NT2/D1 (cell line): ENCODE measurements at regions not wholly inside any gene's neighbourhood (a gene's known extent, or its start where the extent isn't known, plus 50 kb on each side); places are given as distances from the start of the nearest gene placed in this dataset.

Source experiments
- SUZ12 ChIP-seq: IDR thresholded peaks from 2 replicates; pipeline ENCODE4 v1.6.1; 2011; ENCODE audit not compliant: insufficient read length, insufficient read depth; ENCODE audit errors: extremely low read depth
- YY1 ChIP-seq: IDR thresholded peaks from 2 replicates; pipeline ENCODE4 v1.6.1; 2011; ENCODE audit not compliant: insufficient read length, insufficient read depth
- ZNF274 ChIP-seq: IDR thresholded peaks from 2 replicates; pipeline ENCODE4 v1.6.1; 2011; ENCODE audit warnings: mild to moderate bottlenecking, low read depth, low read length

DNA sequence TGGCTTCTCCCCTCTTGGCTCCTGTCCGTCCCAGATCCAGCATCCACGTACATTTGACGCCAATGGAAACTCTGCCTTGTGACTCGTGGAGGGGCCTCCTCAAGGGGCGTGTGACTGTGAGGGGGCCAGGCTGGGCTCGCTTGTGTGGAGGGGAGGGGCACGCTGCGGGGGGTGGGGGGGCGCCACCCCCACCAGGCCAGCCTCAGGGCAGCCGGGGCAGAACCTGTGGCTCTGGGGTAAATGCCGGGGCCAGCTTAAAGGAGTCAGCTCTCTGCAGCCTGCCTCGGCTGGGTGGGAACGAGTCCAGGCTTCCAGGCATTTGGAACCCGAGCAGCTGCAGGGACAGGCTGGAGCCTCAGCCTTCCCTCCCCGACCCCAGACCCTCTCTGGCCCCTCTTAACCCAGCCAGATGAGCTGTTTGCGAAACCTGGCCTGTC, 94.1 kb downstream of the SIK1 start:
- TF ChIP-seq ZNF274 (no peak), YY1 (no peak), SUZ12 (no peak)
